IMR-90 (cell line): ENCODE measurements at regions not wholly inside any gene's neighbourhood (a gene's known extent, or its start where the extent isn't known, plus 50 kb on each side); places are given as distances from the start of the nearest gene placed in this dataset.

Experiments used
- ATAC-seq: fragments of 200-7000 bp; cut with Tn5 transposase; 2 replicates; pipeline ENCODE4 v1.9.1; 2020; ENCODE audit warnings: low read depth, mild to moderate bottlenecking, moderate library complexity
- BruUV-seq: library from RNA; stranded (reverse); fragments of 400-500 nt; replicated peaks from 2 replicates; lab custom pipeline; 2021; lab: Mats Ljungman, UMichigan
- CTCF ChIA-PET: fragments of 300-600 bp; formaldehyde crosslinking; extraction: SDS; loops from one replicate; lab custom pipeline; 2021; ENCODE audit warnings: antibody characterized with exemption; lab: Yijun Ruan, JAX
- POLR2A ChIA-PET: fragments of 300-600 bp; sonication (Branson Sonifier 250); formaldehyde crosslinking; loops from one replicate; lab custom pipeline; 2022; ENCODE audit warnings: antibody characterized with exemption; ENCODE audit not compliant: unreplicated experiment; lab: Charles Lee
- DNase-seq: peaks from one replicate; pipeline ENCODE4 v3.0.0; 2013
- H2AFZ ChIP-seq: replicated peaks from 2 replicates; pipeline ENCODE3; 2013; ENCODE audit warnings: low read length, mild to moderate bottlenecking; ENCODE audit not compliant: poor library complexity
- H2AK5ac ChIP-seq: 2 replicates; pipeline ENCODE4 v1.6.1; 2013; ENCODE audit warnings: low read depth, low read length, inconsistent platforms
- H2AK9ac ChIP-seq: replicated peaks from 2 replicates; pipeline ENCODE3; 2013; ENCODE audit warnings: mild to moderate bottlenecking, low read depth, low read length, moderate library complexity; ENCODE audit not compliant: poor library complexity
- H2BK120ac ChIP-seq: 2 replicates; pipeline ENCODE4 v1.6.1; 2013; ENCODE audit warnings: low read depth, low read length, inconsistent platforms
- H2BK15ac ChIP-seq: 3 replicates; pipeline ENCODE4 v1.6.1; 2013; ENCODE audit warnings: low read depth, low read length, inconsistent platforms
- H2BK20ac ChIP-seq: 2 replicates; pipeline ENCODE4 v1.6.1; 2013; ENCODE audit warnings: low read depth, mild to moderate bottlenecking, inconsistent platforms, low read length, moderate library complexity
- H2BK5ac ChIP-seq: 2 replicates; pipeline ENCODE4 v1.6.1; 2013; ENCODE audit warnings: mild to moderate bottlenecking, low read depth, low read length, inconsistent platforms; ENCODE audit not compliant: poor library complexity, severe bottlenecking
- H3K14ac ChIP-seq: replicated peaks from 2 replicates; pipeline ENCODE4 v1.6.1; 2013; ENCODE audit warnings: low read depth, low read length, inconsistent platforms
- H3K18ac ChIP-seq: 2 replicates; pipeline ENCODE4 v1.6.1; 2013; ENCODE audit warnings: low read depth, low read length, control low read depth
- H3K23ac ChIP-seq: 2 replicates; pipeline ENCODE4 v1.6.1; 2013; ENCODE audit warnings: low read depth, low read length, inconsistent platforms
- H3K27ac ChIP-seq: 2 replicates; pipeline ENCODE4 v1.5.1; 2013; ENCODE audit warnings: mild to moderate bottlenecking, control low read depth, low read length; ENCODE audit not compliant: insufficient read depth
- H3K27me3 ChIP-seq: 2 replicates; pipeline ENCODE4 v1.6.1; 2013; ENCODE audit warnings: low read length; ENCODE audit not compliant: control insufficient read depth, insufficient read depth
- H3K36me3 ChIP-seq: 2 replicates; pipeline ENCODE4 v1.6.1; 2013; ENCODE audit warnings: low read length, mixed read lengths; ENCODE audit not compliant: control insufficient read depth, insufficient read depth
- H3K4ac ChIP-seq: 2 replicates; pipeline ENCODE4 v1.6.1; 2013; ENCODE audit warnings: low read depth, low read length, inconsistent platforms
- H3K4me1 ChIP-seq: 2 replicates; pipeline ENCODE4 v1.6.1; 2013; ENCODE audit warnings: low read length, mixed read lengths; ENCODE audit not compliant: control insufficient read depth, insufficient read depth
- H3K4me2 ChIP-seq: 2 replicates; pipeline ENCODE4 v1.6.1; 2013; ENCODE audit warnings: low read depth, mild to moderate bottlenecking, control low read depth, low read length, moderate library complexity
- H3K4me3 ChIP-seq: 2 replicates; pipeline ENCODE4 v1.5.1; 2013; ENCODE audit warnings: low read depth, mild to moderate bottlenecking, control low read depth, low read length, moderate library complexity; ENCODE audit not compliant: insufficient read depth
- H3K56ac ChIP-seq: 2 replicates; pipeline ENCODE4 v1.6.1; 2013; ENCODE audit warnings: low read length, inconsistent platforms; ENCODE audit not compliant: insufficient read depth; ENCODE audit errors: extremely low read depth
- H3K79me1 ChIP-seq, 2 experiments: 2 replicates each; pipeline ENCODE4 v1.6.1; 2013; ENCODE audit warnings: low read length in 2 of 2, inconsistent platforms in 1 of 2, low read depth in 1 of 2
- H3K9ac ChIP-seq: 2 replicates; pipeline ENCODE4 v1.6.1; 2013; ENCODE audit warnings: low read depth, low read length, control low read depth
- H3K9me1 ChIP-seq: 2 replicates; pipeline ENCODE4 v1.6.1; 2013; ENCODE audit warnings: low read length, inconsistent platforms; ENCODE audit not compliant: insufficient read depth
- H3K9me3 ChIP-seq: 2 replicates; pipeline ENCODE4 v1.6.1; 2013; ENCODE audit warnings: low read length; ENCODE audit not compliant: control insufficient read depth, insufficient read depth
- H4K20me1 ChIP-seq: 2 replicates; pipeline ENCODE4 v1.6.1; 2013; ENCODE audit warnings: low read length, inconsistent platforms; ENCODE audit not compliant: insufficient read depth
- H4K5ac ChIP-seq: 2 replicates; pipeline ENCODE4 v1.6.1; 2013; ENCODE audit warnings: mild to moderate bottlenecking, low read depth, low read length, control low read depth
- H4K8ac ChIP-seq, 2 experiments: 2 replicates each; pipeline ENCODE4 v1.6.1; 2013; ENCODE audit warnings: low read depth in 2 of 2, low read length in 2 of 2, control low read depth in 1 of 2, inconsistent platforms in 1 of 2
- H4K91ac ChIP-seq: 2 replicates; pipeline ENCODE4 v1.6.1; 2013; ENCODE audit warnings: low read depth, low read length, inconsistent platforms; ENCODE audit not compliant: insufficient read depth
- BHLHE40 ChIP-seq: fragments of 150-350 bp; IDR thresholded peaks from 2 replicates; pipeline ENCODE4 v1.6.1; 2016; ENCODE audit warnings: mild to moderate bottlenecking, low read depth, low read length
- CEBPB ChIP-seq: IDR thresholded peaks from 2 replicates; pipeline ENCODE4 v1.6.1; 2012; ENCODE audit warnings: low read depth, low read length, improper control_type of control experiment
- ELK1 ChIP-seq: fragments of 150-350 bp; IDR thresholded peaks from 2 replicates; pipeline ENCODE4 v1.6.1; 2016; ENCODE audit warnings: low read depth, mild to moderate bottlenecking, low read length, moderate library complexity, borderline replicate concordance
- FOS ChIP-seq: fragments of 150-350 bp; IDR thresholded peaks from 2 replicates; pipeline ENCODE4 v1.6.1; 2016; ENCODE audit warnings: low read depth, low read length
- MAZ ChIP-seq: IDR thresholded peaks from 2 replicates; pipeline ENCODE4 v1.6.1; 2012; ENCODE audit warnings: low read depth, mild to moderate bottlenecking, low read length, improper control_type of control experiment, moderate library complexity, borderline replicate concordance
- RAD21 ChIP-seq: IDR thresholded peaks from 2 replicates; pipeline ENCODE4 v1.6.1; 2012; ENCODE audit warnings: low read length, improper control_type of control experiment
- RFX5 ChIP-seq: IDR thresholded peaks from 2 replicates; pipeline ENCODE4 v1.8.0; 2012; ENCODE audit warnings: low read depth, mild to moderate bottlenecking, low read length, moderate library complexity
- SMC3 ChIP-seq: fragments of 150-350 bp; IDR thresholded peaks from 2 replicates; pipeline ENCODE4 v1.6.1; 2016; ENCODE audit warnings: low read depth, mild to moderate bottlenecking, antibody characterized with exemption, low read length, moderate library complexity
- WGBS, 2 experiments: methylation state at CpG; one replicate each; pipeline versions ENCODE4 v1.1.5 to v1.1.7; 2013; ENCODE audit warnings: missing lambda C conversion rate in 2 of 2; ENCODE audit not compliant: insufficient read length in 1 of 2; ENCODE audit errors: extremely low coverage in 2 of 2; 5-methylcytosine and 5-hydroxymethylcytosine counted together
- dilution Hi-C: fragments of 300-500 bp; cut with HindIII; formaldehyde crosslinking; loops from one replicate; pipeline ENCODE4 v1.14.3; 2018; ENCODE audit warnings: low sequenced_read_pairs; ENCODE audit not compliant: unreplicated experiment
- in situ Hi-C: fragments of 300-500 bp; cut with MboI; formaldehyde crosslinking; loops from 3 replicates; pipeline ENCODE4 v1.14.3; 2019; ENCODE audit warnings: low sequenced_read_pairs, inconsistent platforms, mixed read lengths
- intact Hi-C: fragments of 100-400 bp; cut with micrococcal nuclease; formaldehyde crosslinking; loops from 2 replicates; pipeline ENCODE4 v1.10.0; 2022

- Histone ChIP-seq H3K4ac (no peak overlapping the region), H4K8ac (no peak overlapping the region), H3K18ac (no peak overlapping the region), H3K9me3 (peaks cover 12% of the 10 kb centered on the region), H4K5ac (no peak overlapping the region), H3K79me1 (no peaks in the 10 kb centered on the region), H2AFZ (no peak overlapping the region), H3K36me3 (no peaks in the 10 kb centered on the region), H3K27me3 (no peaks in the 10 kb centered on the region), H3K23ac (no peak overlapping the region), H2AK9ac (no peak overlapping the region), H3K27ac (no peak overlapping the region), H3K4me3 (no peak overlapping the region), H4K20me1 (no peaks in the 10 kb centered on the region), H2AK5ac (no peak overlapping the region), H2BK5ac (no peak overlapping the region), H2BK15ac (no peak overlapping the region), H3K4me1 (no peaks in the 10 kb centered on the region), H3K9me1 (no peaks in the 10 kb centered on the region), H3K4me2 (no peak overlapping the region), H3K56ac (no peak overlapping the region), H2BK120ac (no peak overlapping the region), H4K91ac (no peak overlapping the region), H3K9ac (no peak overlapping the region), H3K14ac (no peak overlapping the region), H2BK20ac (no peak overlapping the region)
- WGBS, 2 experiments = 74% methylated on average over 8 of the region's 11 CpGs; no CpG with 5 or more reads in 1 of the 2 experiments
- DNase-seq = no peak
- dilution Hi-C loops (no loop called here), in situ Hi-C loops (no loop called here), intact Hi-C loops (no loop called here)
- no TSS peak for BruUV-seq
- ATAC-seq = no peak
- TF ChIP-seq RFX5 (no peak), RAD21 (no peak), ELK1 (no peak), MAZ (no peak), BHLHE40 (no peak), FOS (no peak), SMC3 (no peak), CEBPB (no peak)
- ChIA-PET CTCF (no interaction called here), POLR2A (no interaction called here)
Observed at GRCh38 chr7:4319280-4319679, 362.8 kb upstream of the FOXK1 start.
